ENCODE measurements at regions not wholly inside any gene's neighbourhood (a gene's known extent, or its start where the extent isn't known, plus 50 kb on each side); places are given as distances from the start of the nearest gene placed in this dataset.

- DNase-seq (ENCODE audit: low spot score): no peak
- Histone ChIP-seq H3K79me2 (replicated peaks; ENCODE audit: insufficient read depth) (no peaks in the 10 kb centered on the region), H3K4me1 (ENCODE audit: insufficient read depth) (no peaks in the 10 kb centered on the region), H3K36me3 (ENCODE audit: insufficient read depth) (no peaks in the 10 kb centered on the region), H3K9me2 (ENCODE audit: insufficient read depth) (no peaks in the 10 kb centered on the region), H3K4me3 (no peak overlapping the region), H3K4me2 (no peak overlapping the region), H3K27ac (ENCODE audit: low read depth) (no peak overlapping the region), H2AFZ (no peak overlapping the region), H3F3A (replicated peaks; ENCODE audit: low read depth) (no peaks in the 10 kb centered on the region), H3K27me3 (ENCODE audit: insufficient read depth) (no peaks in the 10 kb centered on the region), H4K20me1 (replicated peaks; ENCODE audit: insufficient read depth) (no peaks in the 10 kb centered on the region)
- Mint-ChIP-seq H3K9me3 (no peaks in the 10 kb centered on the region; the same call in 2 of the 3 replicates), H3K27ac (no peak overlapping the region), H3K36me3 (ENCODE audit: low read depth) (no peaks in the 10 kb centered on the region), H3K27me3 (ENCODE audit: insufficient read depth, low read depth, poor library complexity) (peaks cover 1% of the 10 kb centered on the region), H3K4me1 (no peaks in the 10 kb centered on the region; the same call in 2 of the 3 replicates), H3K4me3 (no peak overlapping the region)
- no peak for TF ChIP-seq REST (IDR thresholded peaks at IDR 0.05; ENCODE audit: unreplicated experiment)
- TF ChIP-seq EZH2 (IDR thresholded peaks at IDR 0.05; ENCODE audit: low read depth, unreplicated experiment): no peak
- TF ChIP-seq CTCF (conservative IDR thresholded peaks at IDR 0.05; ENCODE audit: low read depth in 2 of 2): no peak
- no peak for TF ChIP-seq NANOG (IDR thresholded peaks at IDR 0.05; ENCODE audit: borderline replicate concordance)
- no peak for ATAC-seq
Observed at GRCh38 chr3:189547448-189547847, 83.7 kb upstream of the TP63 start.

- Histone ChIP-seq H3K27me3 (ENCODE audit: insufficient read depth) (no peaks in the 10 kb centered on the region), H3K4me1 (ENCODE audit: insufficient read depth) (no peaks in the 10 kb centered on the region), H3F3A (replicated peaks; ENCODE audit: low read depth) (no peaks in the 10 kb centered on the region), H4K20me1 (replicated peaks; ENCODE audit: insufficient read depth) (no peaks in the 10 kb centered on the region), H3K4me3 (no peak overlapping the region), H3K79me2 (replicated peaks; ENCODE audit: insufficient read depth) (no peaks in the 10 kb centered on the region), H3K9me2 (ENCODE audit: insufficient read depth) (no peaks in the 10 kb centered on the region), H2AFZ (no peak overlapping the region), H3K4me2 (no peak overlapping the region), H3K36me3 (ENCODE audit: insufficient read depth) (no peaks in the 10 kb centered on the region), H3K27ac (ENCODE audit: low read depth) (no peak overlapping the region)
- no peaks in the 10 kb centered on the region; the same call in 2 of the 3 replicates for H3K9me3 Mint-ChIP-seq
- no peaks in the 10 kb centered on the region for H3K36me3 Mint-ChIP-seq (ENCODE audit: low read depth)
- no peak overlapping the region for H3K27ac Mint-ChIP-seq
- TF ChIP-seq CTCF (conservative IDR thresholded peaks at IDR 0.05; ENCODE audit: low read depth in 2 of 2) (no peak), EZH2 (IDR thresholded peaks at IDR 0.05; ENCODE audit: low read depth, unreplicated experiment) (no peak), NANOG (IDR thresholded peaks at IDR 0.05; ENCODE audit: borderline replicate concordance) (no peak), POLR2AphosphoS5 (IDR thresholded peaks at IDR 0.05; ENCODE audit: low read depth) (no peak), ZNF114 (CRISPR knock-in tag; IDR thresholded peaks at IDR 0.05) (no peak), REST (IDR thresholded peaks at IDR 0.05; ENCODE audit: unreplicated experiment) (no peak), CREB1 (CRISPR knock-in tag; IDR thresholded peaks at IDR 0.05; ENCODE audit: low read depth) (no peak)
- H3K27me3 Mint-ChIP-seq (ENCODE audit: insufficient read depth, low read depth, poor library complexity): peaks cover 1% of the 10 kb centered on the region
- DNase-seq (ENCODE audit: low spot score) (no peak), ATAC-seq (no peak)
- H3K4me3 Mint-ChIP-seq: no peak overlapping the region
- no peaks in the 10 kb centered on the region; the same call in 2 of the 3 replicates for H3K4me1 Mint-ChIP-seq
Observed at GRCh38 chr3:189548053-189548452, 83.1 kb upstream of the TP63 start.
